Osteocyte (in vitro differentiated cells): ENCODE measurements at regions not wholly inside any gene's neighbourhood (a gene's known extent, or its start where the extent isn't known, plus 50 kb on each side); places are given as distances from the start of the nearest gene placed in this dataset.

Experiments used
- DNase-seq: peaks from one replicate; pipeline ENCODE4 v3.0.0; 2021; ENCODE audit warnings: mixed read lengths; ENCODE audit not compliant: unreplicated experiment; ENCODE audit errors: extremely low spot score
- H3K27ac Mint-ChIP-seq: one replicate; pipeline ENCODE4 v1.8.0; 2021; ENCODE audit warnings: mild to moderate bottlenecking, mixed read lengths; ENCODE audit not compliant: unreplicated experiment
- H3K27me3 Mint-ChIP-seq: one replicate; pipeline ENCODE4 v1.8.0; 2021; ENCODE audit warnings: mixed read lengths; ENCODE audit not compliant: unreplicated experiment
- H3K36me3 Mint-ChIP-seq: one replicate; pipeline ENCODE4 v1.8.0; 2021; ENCODE audit warnings: mixed read lengths; ENCODE audit not compliant: unreplicated experiment
- H3K4me1 Mint-ChIP-seq: one replicate; pipeline ENCODE4 v1.8.0; 2021; ENCODE audit warnings: mixed read lengths; ENCODE audit not compliant: unreplicated experiment
- H3K4me3 Mint-ChIP-seq: one replicate; pipeline ENCODE4 v1.8.0; 2021; ENCODE audit warnings: mild to moderate bottlenecking, moderate library complexity, mixed read lengths; ENCODE audit not compliant: unreplicated experiment
- H3K9me3 Mint-ChIP-seq: one replicate; pipeline ENCODE4 v1.8.0; 2021; ENCODE audit warnings: mixed read lengths; ENCODE audit not compliant: unreplicated experiment
- CTCF ChIP-seq: fragments of 200-600 bp; sonication (generic); IDR thresholded peaks from 2 replicates; pipeline ENCODE4 v1.5.0; 2021; ENCODE audit warnings: antibody characterized with exemption, mild to moderate bottlenecking, moderate library complexity

- Mint-ChIP-seq H3K36me3 (no peaks in the 10 kb centered on the region), H3K4me1 (no peaks in the 10 kb centered on the region)
- DNase-seq, result no peak
Measured at GRCh38 chr2:114113518-114113917, 223.6 kb downstream of the ACTR3 start.

DNA sequence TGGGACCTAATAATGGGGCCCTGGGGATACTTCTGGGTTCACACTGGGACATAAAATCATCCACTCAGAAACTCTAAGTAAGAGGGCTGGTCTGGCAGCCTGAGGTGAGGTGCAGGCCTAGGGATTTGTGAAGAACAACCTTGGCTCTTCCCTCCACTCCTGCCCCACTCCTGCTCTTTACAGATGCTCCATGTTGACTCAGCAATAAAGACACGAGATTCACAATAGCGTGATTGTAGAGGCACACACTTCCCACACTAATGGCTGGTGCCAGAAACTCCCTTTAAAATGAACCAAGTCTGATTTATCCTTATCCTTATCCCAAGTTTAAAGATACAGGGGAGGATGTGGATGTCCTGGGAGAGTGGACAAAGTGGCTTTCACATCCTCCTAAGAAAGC lies 228.2 kb downstream of the ACTR3 start:
- H3K4me1 Mint-ChIP-seq, result no peaks in the 10 kb centered on the region
- H3K4me3 Mint-ChIP-seq, result no peak overlapping the region
- peaks cover 2% of the 10 kb centered on the region for H3K27me3 Mint-ChIP-seq
- no peak for TF ChIP-seq CTCF
- H3K36me3 Mint-ChIP-seq, result no peaks in the 10 kb centered on the region
- no peak overlapping the region for H3K27ac Mint-ChIP-seq
- DNase-seq, result no peak
- H3K9me3 Mint-ChIP-seq, result no peaks in the 10 kb centered on the region

More at GRCh38 chr2:114113518-114113917, 223.6 kb downstream of the ACTR3 start:
- Mint-ChIP-seq H3K27me3 (peaks cover 2% of the 10 kb centered on the region), H3K4me3 (no peak overlapping the region), H3K9me3 (no peaks in the 10 kb centered on the region), H3K27ac (no peak overlapping the region)
- TF ChIP-seq CTCF, result no peak

- TF ChIP-seq CTCF, result no peak
- no peaks in the 10 kb centered on the region for H3K4me1 Mint-ChIP-seq
- peaks cover 2% of the 10 kb centered on the region for H3K27me3 Mint-ChIP-seq
- H3K4me3 Mint-ChIP-seq, result no peak overlapping the region
- no peaks in the 10 kb centered on the region for H3K36me3 Mint-ChIP-seq
- no peaks in the 10 kb centered on the region for H3K9me3 Mint-ChIP-seq
- H3K27ac Mint-ChIP-seq, result no peak overlapping the region
- no peak for DNase-seq
Measured at GRCh38 chr2:114119862-114120261, 230.0 kb downstream of the ACTR3 start.

- Mint-ChIP-seq H3K4me1 (no peaks in the 10 kb centered on the region), H3K27ac (no peak overlapping the region), H3K36me3 (no peaks in the 10 kb centered on the region), H3K9me3 (no peaks in the 10 kb centered on the region), H3K27me3 (no peaks in the 10 kb centered on the region), H3K4me3 (no peak overlapping the region)
- no peak for TF ChIP-seq CTCF
- DNase-seq, result no peak
Measured at GRCh38 chr2:114122930-114123329, 233.0 kb downstream of the ACTR3 start.

- Mint-ChIP-seq H3K4me1 (no peaks in the 10 kb centered on the region), H3K27ac (no peak overlapping the region), H3K9me3 (no peaks in the 10 kb centered on the region), H3K36me3 (no peaks in the 10 kb centered on the region), H3K4me3 (no peak overlapping the region), H3K27me3 (no peaks in the 10 kb centered on the region)
- TF ChIP-seq CTCF, result no peak
- DNase-seq, result no peak
Measured at GRCh38 chr2:114123925-114124324, 234.0 kb downstream of the ACTR3 start.
